ENCODE measurements at regions not wholly inside any gene's neighbourhood (a gene's known extent, or its start where the extent isn't known, plus 50 kb on each side); places are given as distances from the start of the nearest gene placed in this dataset.

- no peak for DNase-seq (ENCODE audit: low read depth)
These were observed 103.1 kb upstream of the MYO16 start for GRCh38 chr13:108526286-108526685.

GRCh38 chr13:108527844-108528243, 101.6 kb upstream of the MYO16 start:
- DNase-seq (ENCODE audit: low read depth), result no peak

GRCh38 chr13:108528303-108528702, 101.1 kb upstream of the MYO16 start:
- no peak for DNase-seq (ENCODE audit: low read depth)

GRCh38 chr13:108533842-108534241, 95.6 kb upstream of the MYO16 start:
- no peak for DNase-seq (ENCODE audit: low read depth)

GRCh38 chr13:108534728-108535127, 94.7 kb upstream of the MYO16 start:
- DNase-seq (ENCODE audit: low read depth), result no peak

- no peak for DNase-seq (ENCODE audit: low read depth)
These were observed 79.5 kb upstream of the MYO16 start for GRCh38 chr13:108549934-108550333.

GRCh38 chr13:108551674-108552073, 77.7 kb upstream of the MYO16 start:
- DNase-seq (ENCODE audit: low read depth), result no peak

- no peak for DNase-seq (ENCODE audit: low read depth)
These were observed 70.9 kb upstream of the MYO16 start for GRCh38 chr13:108558489-108558888.

- no peak for DNase-seq (ENCODE audit: low read depth)
These were observed 69.3 kb upstream of the MYO16 start for GRCh38 chr13:108560093-108560492.

GRCh38 chr13:108561149-108561548, 68.3 kb upstream of the MYO16 start:
- no peak for DNase-seq (ENCODE audit: low read depth)

- no peak for DNase-seq (ENCODE audit: low read depth)
These were observed 62.8 kb upstream of the MYO16 start for GRCh38 chr13:108566413-108567170.

- DNase-seq (ENCODE audit: low read depth), result no peak
These were observed 56.6 kb upstream of the MYO16 start for GRCh38 chr13:108572782-108573211.

GRCh38 chr13:108573455-108573854, 56.0 kb upstream of the MYO16 start:
- no peak for DNase-seq (ENCODE audit: low read depth)

GRCh38 chr13:108574856-108575255, 54.6 kb upstream of the MYO16 start:
- no peak for DNase-seq (ENCODE audit: low read depth)

- no peak for DNase-seq (ENCODE audit: low read depth)
These were observed 54.0 kb upstream of the MYO16 start for GRCh38 chr13:108575430-108575829.
